D721Med (cell line): ENCODE measurements at regions not wholly inside any gene's neighbourhood (a gene's known extent, or its start where the extent isn't known, plus 50 kb on each side); places are given as distances from the start of the nearest gene placed in this dataset.

Source experiments
- DNase-seq: peaks from one replicate; pipeline ENCODE4 v3.0.0; 2011; ENCODE audit warnings: low spot score; ENCODE audit not compliant: insufficient read length
- FAIRE-seq: peaks from 2 replicates; lab custom pipeline; 2011; peaks lifted over from hg19 to GRCh38; lab: Jason Lieb, UNC
- CTCF ChIP-seq: IDR thresholded peaks from 2 replicates; pipeline ENCODE4 v1.5.1; 2012; ENCODE audit warnings: mild to moderate bottlenecking, control low read depth; ENCODE audit not compliant: insufficient read depth; ENCODE audit errors: missing control alignments

- TF ChIP-seq CTCF, result no peak
- DNase-seq (no peak), FAIRE-seq (no peak)
Measured at GRCh38 chr2:49379406-49379805, 225.1 kb upstream of the FSHR start.

- TF ChIP-seq CTCF, result no peak
- no peak for FAIRE-seq
- DNase-seq, result no peak
Measured at GRCh38 chr2:49371128-49371701, 216.9 kb upstream of the FSHR start.

- FAIRE-seq, result no peak
- TF ChIP-seq CTCF, result no peak
Measured at GRCh38 chr2:49369650-49370049, 215.3 kb upstream of the FSHR start.

GRCh38 chr2:49369101-49369500 is 214.8 kb upstream of the FSHR start:
- no peak for TF ChIP-seq CTCF
- DNase-seq (no peak), FAIRE-seq (no peak)

More at GRCh38 chr2:49369650-49370049, 215.3 kb upstream of the FSHR start:
- DNase-seq, result no peak

GRCh38 chr2:49367003-49367402 is 212.7 kb upstream of the FSHR start:
- FAIRE-seq (no peak), DNase-seq (no peak)
- no peak for TF ChIP-seq CTCF

GRCh38 chr2:49360407-49360767 is 206.1 kb upstream of the FSHR start:
- FAIRE-seq, result no peak
- no peak for DNase-seq
- no peak for TF ChIP-seq CTCF

- TF ChIP-seq CTCF, result no peak
- FAIRE-seq (no peak), DNase-seq (no peak)
Measured at GRCh38 chr2:49359721-49360406, 205.5 kb upstream of the FSHR start.
